ENCODE measurements at regions not wholly inside any gene's neighbourhood (a gene's known extent, or its start where the extent isn't known, plus 50 kb on each side); places are given as distances from the start of the nearest gene placed in this dataset.

- TF ChIP-seq CTCF (IDR thresholded peaks at IDR 0.05 in 8 of 11, conservative IDR thresholded peaks at IDR 0.05 in 3 of 11) (no peak), POLR2A (IDR thresholded peaks at IDR 0.05) (no peak)
Measured at GRCh38 chr6:120272038-120272437, 922.5 kb upstream of the MAN1A1 start.

Data from spleen (tissue), 7 donors.